ENCODE measurements at regions not wholly inside any gene's neighbourhood (a gene's known extent, or its start where the extent isn't known, plus 50 kb on each side); places are given as distances from the start of the nearest gene placed in this dataset.

DNA sequence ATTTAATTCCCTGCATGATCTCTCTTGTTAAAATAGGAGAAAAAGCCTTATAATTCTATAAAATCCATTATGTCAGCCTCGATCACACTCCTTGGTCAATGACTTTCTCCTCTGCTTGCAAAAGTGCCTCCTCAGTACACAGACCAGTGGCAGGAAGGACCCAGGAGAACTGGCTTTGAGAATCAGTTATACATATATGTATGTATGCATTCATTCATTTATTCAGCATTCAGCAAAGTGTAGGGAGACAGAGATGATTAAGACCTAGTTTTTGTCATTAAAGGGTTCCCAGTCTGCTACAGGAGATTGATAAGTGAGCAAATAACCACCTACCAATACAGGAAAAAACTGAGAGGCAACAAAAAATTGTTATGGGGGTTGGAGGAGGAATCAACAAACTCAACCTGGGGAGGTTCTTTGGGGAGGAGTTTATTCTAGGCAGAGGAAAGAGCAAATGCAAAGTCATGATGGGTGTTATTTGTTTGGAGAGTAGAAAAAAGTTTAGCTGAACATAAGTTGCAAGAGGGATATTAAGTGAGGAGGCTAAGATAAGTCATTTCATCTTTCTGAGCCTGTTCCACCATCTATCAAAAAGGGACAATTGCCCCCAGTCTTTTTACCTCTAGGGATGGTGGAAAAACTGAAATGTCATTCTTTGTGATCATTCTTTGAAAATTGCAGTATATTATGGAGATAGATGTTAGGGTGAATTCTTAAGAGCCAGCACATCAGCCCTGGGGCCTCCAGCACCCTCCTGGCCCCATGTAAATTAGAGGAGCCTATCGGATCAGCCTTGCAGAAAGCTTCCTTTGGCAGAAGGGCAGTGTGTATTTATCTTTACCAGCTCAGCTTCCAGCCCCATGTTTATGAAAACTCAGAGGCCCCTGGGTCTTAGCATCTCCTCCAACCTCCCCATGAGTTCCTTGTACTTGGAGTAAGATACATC, 128.0 kb downstream of the OMA1 start:
- TF ChIP-seq, protein P1, sequence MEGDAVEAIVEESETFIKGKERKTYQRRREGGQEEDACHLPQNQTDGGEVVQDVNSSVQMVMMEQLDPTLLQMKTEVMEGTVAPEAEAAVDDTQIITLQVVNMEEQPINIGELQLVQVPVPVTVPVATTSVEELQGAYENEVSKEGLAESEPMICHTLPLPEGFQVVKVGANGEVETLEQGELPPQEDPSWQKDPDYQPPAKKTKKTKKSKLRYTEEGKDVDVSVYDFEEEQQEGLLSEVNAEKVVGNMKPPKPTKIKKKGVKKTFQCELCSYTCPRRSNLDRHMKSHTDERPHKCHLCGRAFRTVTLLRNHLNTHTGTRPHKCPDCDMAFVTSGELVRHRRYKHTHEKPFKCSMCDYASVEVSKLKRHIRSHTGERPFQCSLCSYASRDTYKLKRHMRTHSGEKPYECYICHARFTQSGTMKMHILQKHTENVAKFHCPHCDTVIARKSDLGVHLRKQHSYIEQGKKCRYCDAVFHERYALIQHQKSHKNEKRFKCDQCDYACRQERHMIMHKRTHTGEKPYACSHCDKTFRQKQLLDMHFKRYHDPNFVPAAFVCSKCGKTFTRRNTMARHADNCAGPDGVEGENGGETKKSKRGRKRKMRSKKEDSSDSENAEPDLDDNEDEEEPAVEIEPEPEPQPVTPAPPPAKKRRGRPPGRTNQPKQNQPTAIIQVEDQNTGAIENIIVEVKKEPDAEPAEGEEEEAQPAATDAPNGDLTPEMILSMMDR (IDR thresholded peaks at IDR 0.05; ENCODE audit: poor library complexity) = no peak
- TF ChIP-seq EZH2phosphoT487 (IDR thresholded peaks at IDR 0.05; ENCODE audit: low read depth, severe bottlenecking, unreplicated experiment) = no peak
